Mucosa of descending colon (tissue), 3 donors: ENCODE measurements at regions not wholly inside any gene's neighbourhood (a gene's known extent, or its start where the extent isn't known, plus 50 kb on each side); places are given as distances from the start of the nearest gene placed in this dataset.

Experiments
- ATAC-seq: fragments of 200-7000 bp; cut with Tn5 transposase; one replicate; pipeline ENCODE4 v1.9.1; 2020; ENCODE audit warnings: mild to moderate bottlenecking, moderate library complexity
- DNase-seq, 3 donors: peaks; one replicate each; pipeline ENCODE4 v3.0.0-alpha.2; 2020
- H3K36me3 ChIP-seq: fragments of 200-600 bp; one replicate; pipeline ENCODE4 v1.8.0; 2021; ENCODE audit warnings: low read depth, mild to moderate bottlenecking
- H3K4me1 ChIP-seq: fragments of 200-600 bp; one replicate; pipeline ENCODE4 v1.8.0; 2021; ENCODE audit warnings: low read depth, mild to moderate bottlenecking
- H3K4me3 ChIP-seq: fragments of 200-600 bp; one replicate; pipeline ENCODE4 v1.8.0; 2021; ENCODE audit warnings: mild to moderate bottlenecking
- H3K9me3 ChIP-seq: fragments of 200-600 bp; one replicate; pipeline ENCODE4 v1.8.0; 2021; ENCODE audit warnings: mild to moderate bottlenecking
- intact Hi-C, 2 donors: fragments of 100-400 bp; cut with DNase I in 1 of 2; cut with micrococcal nuclease in 1 of 2; formaldehyde crosslinking; loops; one replicate each; pipeline versions ENCODE4 v1.11.0 to v1.11.1; 2022; cut with DNase I, micrococcal nuclease
- TF ChIP-seq, protein P1 (sequence below): fragments of 200-600 bp; IDR thresholded peaks from one replicate; pipeline ENCODE4 v1.8.0; 2022; ENCODE audit warnings: antibody characterized with exemption, mild to moderate bottlenecking
- donor health status: DM: no; HTN: no; CAD: no; lungs with moderate emphysema.
- donor health status: DM: no; HTN: no; CAD: no.
- donor health status: DM: no; HTN: yes; CAD: no.

GRCh38 chr6:40701352-40702007 lies 114.3 kb upstream of the LRFN2 start:
- ATAC-seq (no peak), DNase-seq (no peak)
- H3K4me1 ChIP-seq, result no peaks in the 10 kb centered on the region
- no peaks in the 10 kb centered on the region for H3K36me3 ChIP-seq
- TF ChIP-seq, protein P1, sequence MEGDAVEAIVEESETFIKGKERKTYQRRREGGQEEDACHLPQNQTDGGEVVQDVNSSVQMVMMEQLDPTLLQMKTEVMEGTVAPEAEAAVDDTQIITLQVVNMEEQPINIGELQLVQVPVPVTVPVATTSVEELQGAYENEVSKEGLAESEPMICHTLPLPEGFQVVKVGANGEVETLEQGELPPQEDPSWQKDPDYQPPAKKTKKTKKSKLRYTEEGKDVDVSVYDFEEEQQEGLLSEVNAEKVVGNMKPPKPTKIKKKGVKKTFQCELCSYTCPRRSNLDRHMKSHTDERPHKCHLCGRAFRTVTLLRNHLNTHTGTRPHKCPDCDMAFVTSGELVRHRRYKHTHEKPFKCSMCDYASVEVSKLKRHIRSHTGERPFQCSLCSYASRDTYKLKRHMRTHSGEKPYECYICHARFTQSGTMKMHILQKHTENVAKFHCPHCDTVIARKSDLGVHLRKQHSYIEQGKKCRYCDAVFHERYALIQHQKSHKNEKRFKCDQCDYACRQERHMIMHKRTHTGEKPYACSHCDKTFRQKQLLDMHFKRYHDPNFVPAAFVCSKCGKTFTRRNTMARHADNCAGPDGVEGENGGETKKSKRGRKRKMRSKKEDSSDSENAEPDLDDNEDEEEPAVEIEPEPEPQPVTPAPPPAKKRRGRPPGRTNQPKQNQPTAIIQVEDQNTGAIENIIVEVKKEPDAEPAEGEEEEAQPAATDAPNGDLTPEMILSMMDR, result no peak
- intact Hi-C loops, result no loop called here
- H3K4me3 ChIP-seq, result no peak overlapping the region
- H3K9me3 ChIP-seq, result no peaks in the 10 kb centered on the region

- intact Hi-C loops, result no loop called here
- Histone ChIP-seq H3K36me3 (no peaks in the 10 kb centered on the region), H3K9me3 (no peaks in the 10 kb centered on the region), H3K4me3 (no peak overlapping the region), H3K4me1 (no peaks in the 10 kb centered on the region)
- TF ChIP-seq, protein P1, result no peak
- no peak for ATAC-seq
- no peak for DNase-seq
Measured at GRCh38 chr6:40700006-40700580, 112.9 kb upstream of the LRFN2 start.

GRCh38 chr6:40695750-40696415 lies 108.7 kb upstream of the LRFN2 start:
- no peaks in the 10 kb centered on the region for H3K36me3 ChIP-seq
- ATAC-seq, result no peak
- H3K4me3 ChIP-seq, result no peak overlapping the region
- TF ChIP-seq, protein P1, result no peak
- no peaks in the 10 kb centered on the region for H3K4me1 ChIP-seq
- no peak for DNase-seq
- H3K9me3 ChIP-seq, result no peaks in the 10 kb centered on the region
- intact Hi-C loops, result no loop called here

DNA sequence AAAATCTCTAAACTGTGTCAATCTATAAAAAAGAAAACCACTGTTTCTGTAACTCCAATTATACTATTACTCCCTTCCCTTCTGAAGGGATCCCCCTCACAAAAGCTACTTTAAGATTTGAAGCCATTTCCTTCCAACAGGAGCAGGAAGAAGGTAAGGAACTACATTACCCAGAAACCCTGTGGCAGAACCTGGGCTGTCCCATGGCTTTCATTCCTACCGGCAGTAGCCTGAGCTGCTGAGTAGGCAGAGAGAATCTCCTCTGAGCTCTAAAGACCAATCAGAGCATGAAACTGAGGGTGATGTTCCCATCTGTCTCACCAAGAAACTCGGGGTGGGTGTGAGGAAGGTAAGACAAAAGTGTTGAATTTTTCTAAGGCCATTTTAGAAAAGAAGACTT lies 108.0 kb upstream of the LRFN2 start:
- DNase-seq, result no peak
- Histone ChIP-seq H3K9me3 (no peaks in the 10 kb centered on the region), H3K36me3 (no peaks in the 10 kb centered on the region), H3K4me3 (no peak overlapping the region), H3K4me1 (no peaks in the 10 kb centered on the region)
- TF ChIP-seq, protein P1, result no peak
- peak; percentile 49 for ATAC-seq
- intact Hi-C loops, result no loop called here

- intact Hi-C loops, result no loop called here
- no peak for DNase-seq
- TF ChIP-seq, protein P1, result no peak
- Histone ChIP-seq H3K9me3 (no peaks in the 10 kb centered on the region), H3K4me1 (no peaks in the 10 kb centered on the region), H3K4me3 (no peak overlapping the region), H3K36me3 (no peaks in the 10 kb centered on the region)
- ATAC-seq, result no peak
Measured at GRCh38 chr6:40693768-40694167, 106.6 kb upstream of the LRFN2 start.
